Activated CD8-positive, alpha-beta memory T cell treated with anti-CD3 and anti-CD28 coated beads, Interleukin-2, amount 50 U/mL, for 24 hours (primary cell): ENCODE measurements at regions not wholly inside any gene's neighbourhood (a gene's known extent, or its start where the extent isn't known, plus 50 kb on each side); places are given as distances from the start of the nearest gene placed in this dataset.

Experiments
- DNase-seq: peaks from one replicate; pipeline ENCODE4 v3.0.0-alpha.2; 2020; ENCODE audit errors: extremely low read depth

DNA sequence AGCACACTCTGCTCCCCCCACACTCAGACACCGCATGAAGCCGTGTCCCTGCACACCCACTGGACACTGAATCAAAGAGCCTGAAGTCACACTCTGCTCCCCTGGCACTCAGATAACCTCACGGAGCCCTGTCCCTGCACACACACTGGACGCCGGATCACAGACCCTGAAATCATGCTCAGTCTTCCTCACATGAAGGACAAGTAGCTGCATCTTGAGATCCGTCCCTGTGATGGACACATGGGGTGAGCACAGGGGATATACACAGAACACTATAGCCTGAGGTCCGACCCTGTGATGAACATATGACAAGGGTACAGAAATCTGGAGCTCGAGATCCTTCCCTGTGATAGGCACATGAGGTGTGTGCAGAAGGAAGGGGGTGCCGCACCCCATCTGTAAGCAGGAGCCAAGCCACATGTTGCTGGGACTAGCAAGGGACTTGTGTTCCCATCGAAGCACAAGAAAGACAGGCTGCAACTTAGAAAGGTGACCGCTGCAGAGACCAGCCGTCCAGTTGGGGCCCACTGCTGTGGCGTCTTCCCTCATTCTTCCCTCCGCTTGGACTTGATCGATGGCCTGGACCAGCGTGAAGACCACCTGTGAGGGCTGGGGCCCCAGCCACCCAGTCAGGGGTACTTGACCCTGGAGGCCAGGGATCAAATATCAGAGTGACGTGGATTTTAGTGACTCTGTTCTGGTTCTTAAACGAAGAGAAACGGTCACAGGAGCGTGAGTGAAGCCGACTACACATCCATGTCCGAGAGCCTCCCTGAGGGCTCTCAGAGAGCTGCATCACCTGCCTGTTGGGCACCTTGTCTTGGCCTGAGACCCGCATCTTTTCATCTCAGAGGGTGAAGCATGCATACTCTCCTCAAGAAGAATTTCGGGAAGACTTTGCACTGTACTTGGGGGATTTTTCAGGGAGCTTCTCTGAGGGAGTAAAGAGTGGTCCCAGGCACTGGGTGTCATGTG lies 391.7 kb upstream of the SALL3 start:
- no peak for DNase-seq

DNA sequence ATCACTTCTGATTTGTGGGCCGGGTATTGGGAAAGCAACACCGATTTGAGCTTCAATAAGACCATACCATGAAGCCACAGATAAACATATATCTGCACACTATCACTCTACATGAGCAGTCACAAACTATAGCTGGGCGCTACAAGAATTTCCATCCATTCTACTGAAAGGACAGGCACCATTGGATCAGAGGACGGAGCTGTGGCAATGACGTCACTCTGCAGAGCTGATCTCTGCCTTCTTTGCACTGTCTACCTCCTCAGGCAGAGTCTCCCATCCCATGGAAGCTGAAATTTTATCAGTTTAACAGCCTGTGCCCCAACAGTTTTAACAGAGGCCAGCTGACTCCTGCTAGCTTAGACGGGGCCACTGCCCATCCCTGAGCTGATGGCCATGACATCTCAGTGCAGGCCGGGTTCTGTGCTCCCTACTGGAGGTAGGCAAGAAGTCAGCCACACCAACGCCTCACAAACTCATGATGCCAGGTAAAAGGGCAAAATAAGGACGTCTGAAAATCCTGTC lies 389.6 kb upstream of the SALL3 start:
- no peak for DNase-seq

DNA sequence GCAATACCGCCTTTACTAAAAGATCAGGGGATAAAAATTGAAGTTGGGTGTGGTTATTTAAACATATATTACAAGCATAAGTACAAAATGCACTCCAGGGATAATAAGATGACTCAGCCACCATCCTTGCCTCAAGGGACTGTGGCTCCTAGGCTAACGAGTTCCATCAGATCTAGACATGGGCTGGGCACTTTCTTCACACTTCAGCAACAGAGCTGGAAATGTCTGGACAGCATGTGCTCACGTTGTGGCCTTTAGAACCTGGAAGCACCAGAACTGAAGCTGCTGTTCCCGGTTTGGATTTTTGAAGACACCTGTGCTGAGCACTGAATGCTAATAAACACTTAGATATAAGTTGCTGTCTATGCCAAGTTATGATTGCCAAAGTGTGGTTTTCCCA lies 384.2 kb upstream of the SALL3 start:
- DNase-seq = no peak

DNA sequence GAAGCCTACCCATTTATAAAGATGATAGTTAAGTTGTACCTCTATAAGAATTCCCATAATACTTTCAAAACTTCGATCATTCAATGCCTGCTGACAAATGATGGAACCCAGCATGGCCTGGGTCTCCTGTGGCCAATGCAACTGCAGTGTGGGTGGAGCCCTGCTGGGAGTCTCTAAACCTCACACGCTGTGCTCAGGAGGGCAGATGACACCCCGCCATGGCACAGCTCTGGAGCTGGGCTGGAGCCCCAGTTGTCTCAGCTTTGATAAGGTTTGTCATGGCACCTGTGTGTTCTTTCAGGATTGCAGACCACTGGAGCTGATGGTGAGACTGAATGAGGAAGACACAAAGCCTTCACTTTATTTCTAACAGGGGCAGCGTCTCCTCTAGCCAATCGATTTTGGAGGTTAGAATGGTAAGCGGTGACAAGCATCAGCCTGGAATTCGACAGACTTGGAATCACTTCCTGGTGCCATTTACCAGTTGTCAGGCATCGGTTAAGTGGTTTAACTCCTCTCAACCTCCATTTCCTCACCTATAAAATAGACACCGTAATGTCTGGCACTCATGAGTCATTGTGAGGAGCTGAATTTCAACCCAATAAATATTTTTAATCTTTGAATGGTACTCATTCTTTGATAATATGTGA lies 383.6 kb upstream of the SALL3 start:
- no peak for DNase-seq

DNA sequence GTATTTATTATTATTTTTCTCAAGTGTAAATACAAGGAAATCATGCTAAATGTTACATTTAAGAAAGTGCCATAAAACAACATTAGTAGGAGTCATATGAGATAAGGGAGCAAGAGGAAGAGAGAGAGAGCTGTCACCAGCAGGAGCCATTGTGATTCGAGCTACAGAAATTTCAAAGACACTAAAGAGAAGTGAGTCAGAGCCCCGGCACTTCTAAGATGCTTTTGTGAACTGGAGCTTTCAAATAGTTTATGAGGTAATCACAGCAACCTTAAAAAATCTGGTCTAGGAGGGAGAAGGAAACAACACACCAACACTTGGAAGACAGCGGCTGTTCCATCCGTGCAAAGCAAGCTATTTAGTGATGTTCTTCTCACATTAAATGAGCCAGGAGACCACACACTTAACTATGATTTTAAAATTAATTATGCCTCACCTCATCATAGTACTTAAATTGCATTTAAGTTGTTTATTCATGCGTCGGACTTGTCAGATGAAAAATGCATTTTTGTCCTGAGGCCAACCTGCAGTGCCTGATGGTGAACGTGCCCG lies 382.7 kb upstream of the SALL3 start:
- no peak for DNase-seq

DNA sequence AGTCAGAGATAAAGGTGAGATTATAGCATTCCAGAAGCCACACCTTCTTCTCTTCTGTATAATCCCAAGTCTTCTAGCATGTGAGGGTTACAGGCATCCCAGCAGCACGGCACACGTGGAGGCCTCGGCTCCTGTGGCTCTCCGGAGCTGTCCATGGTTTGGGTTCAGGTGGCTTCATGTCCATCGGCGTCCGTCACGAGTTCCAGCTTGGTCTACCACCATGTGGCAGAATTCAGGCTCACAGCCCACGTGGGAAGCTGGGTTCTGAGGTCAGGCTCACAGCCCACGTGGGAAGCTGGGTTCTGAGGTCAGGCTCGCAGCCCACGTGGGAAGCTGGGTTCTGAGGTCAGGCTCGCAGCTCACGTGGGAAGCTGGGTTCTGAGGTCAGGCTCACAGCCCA lies 378.3 kb upstream of the SALL3 start:
- DNase-seq = no peak

DNA sequence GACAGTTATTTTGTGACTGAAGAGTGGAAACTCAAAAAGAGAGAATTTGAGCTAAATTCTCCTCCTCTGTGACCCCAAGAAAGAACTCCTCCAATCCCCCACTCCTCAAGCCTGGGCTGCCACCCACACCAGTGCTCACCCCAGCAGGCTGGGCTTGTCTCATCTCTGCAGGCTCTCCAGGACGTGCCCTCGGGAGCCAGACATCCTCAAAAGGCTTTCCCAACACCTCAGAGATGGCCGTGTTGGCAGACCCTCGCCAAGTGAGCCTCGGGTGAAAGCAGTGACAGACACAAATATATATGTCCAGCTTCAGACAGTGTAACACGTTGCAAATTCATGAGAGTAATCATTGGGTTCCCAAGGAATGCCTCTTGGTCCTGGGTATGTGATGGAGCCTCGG lies 377.7 kb upstream of the SALL3 start:
- DNase-seq = no peak

DNA sequence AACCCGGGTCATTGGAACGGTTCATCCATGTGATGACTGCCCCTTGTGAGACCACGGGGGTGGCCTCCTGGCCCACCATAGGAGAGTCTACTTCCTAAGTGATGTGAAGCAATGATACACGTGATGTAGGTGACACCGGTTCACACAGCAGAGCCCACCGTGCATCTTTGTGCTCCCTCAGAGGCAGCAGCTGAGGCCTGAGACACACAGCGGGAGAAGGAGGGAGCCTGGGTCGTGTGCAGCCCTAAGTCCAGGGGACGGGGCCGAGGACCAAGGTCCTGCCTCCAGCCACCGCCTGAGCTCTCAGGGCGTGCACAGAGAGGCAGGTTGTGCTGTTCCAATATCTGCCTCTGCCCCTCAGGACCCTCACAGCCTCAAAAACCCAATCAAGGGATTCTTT lies 377.2 kb upstream of the SALL3 start:
- no peak for DNase-seq

DNA sequence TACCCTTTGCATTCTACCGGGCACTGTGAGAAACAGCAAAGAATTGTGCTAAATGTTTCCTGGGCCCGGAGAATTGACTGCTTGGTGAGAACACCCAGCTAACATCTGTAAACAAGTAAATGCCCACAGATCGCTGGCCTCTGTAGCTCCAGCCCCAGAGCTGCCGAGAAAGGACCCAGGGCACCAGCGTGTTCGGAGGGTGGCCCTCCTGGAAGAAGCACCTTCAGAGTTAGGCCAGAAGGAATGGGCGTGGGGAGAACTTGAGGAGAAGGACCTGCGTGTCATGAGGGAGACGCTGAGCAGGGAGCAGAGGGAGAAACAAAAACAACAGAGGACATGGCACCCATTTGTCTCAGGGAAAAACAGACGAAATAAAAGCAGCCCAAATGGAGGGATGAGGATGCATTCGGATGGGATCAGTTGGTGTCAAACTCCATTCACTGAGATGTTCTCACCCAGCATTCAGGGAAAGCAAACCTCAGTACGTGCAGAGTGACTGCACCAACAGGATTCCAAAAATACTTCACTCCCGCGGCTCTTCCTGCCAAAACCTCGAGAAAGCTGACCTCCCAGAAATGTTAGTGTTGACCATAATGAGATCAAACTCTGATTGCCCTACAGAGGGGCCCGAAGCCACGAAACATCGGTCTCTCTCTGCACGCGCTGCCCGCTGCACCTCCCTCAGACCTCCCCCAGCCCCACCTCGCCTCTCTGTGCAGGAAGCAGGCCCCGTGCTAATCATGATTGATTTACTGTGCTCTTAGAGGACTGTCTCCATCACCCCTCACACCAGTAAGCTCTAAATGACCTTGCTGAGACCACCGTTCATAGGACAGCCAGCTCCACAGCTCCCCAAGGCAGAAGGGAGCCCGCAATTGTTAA lies 376.3 kb upstream of the SALL3 start:
- DNase-seq = no peak

DNA sequence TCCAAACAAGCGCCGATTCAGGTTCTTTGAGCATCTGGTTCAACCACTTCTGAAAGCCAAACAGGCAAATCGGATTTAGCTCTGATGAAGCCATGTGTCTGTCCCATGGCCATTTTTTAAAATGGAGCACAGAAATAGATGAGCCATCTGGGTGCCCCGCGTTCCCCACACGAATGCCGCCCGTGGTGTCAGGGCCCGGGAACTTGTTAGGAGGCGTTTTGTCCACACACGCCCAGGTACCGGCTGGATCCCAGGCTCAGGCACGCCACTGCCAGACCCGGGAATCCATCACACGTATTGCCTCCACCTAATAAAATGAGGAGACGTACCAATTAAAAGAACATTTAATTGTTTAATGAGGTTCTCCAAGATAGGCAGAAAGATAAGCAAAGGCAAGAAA lies 374.4 kb upstream of the SALL3 start:
- DNase-seq = no peak

DNA sequence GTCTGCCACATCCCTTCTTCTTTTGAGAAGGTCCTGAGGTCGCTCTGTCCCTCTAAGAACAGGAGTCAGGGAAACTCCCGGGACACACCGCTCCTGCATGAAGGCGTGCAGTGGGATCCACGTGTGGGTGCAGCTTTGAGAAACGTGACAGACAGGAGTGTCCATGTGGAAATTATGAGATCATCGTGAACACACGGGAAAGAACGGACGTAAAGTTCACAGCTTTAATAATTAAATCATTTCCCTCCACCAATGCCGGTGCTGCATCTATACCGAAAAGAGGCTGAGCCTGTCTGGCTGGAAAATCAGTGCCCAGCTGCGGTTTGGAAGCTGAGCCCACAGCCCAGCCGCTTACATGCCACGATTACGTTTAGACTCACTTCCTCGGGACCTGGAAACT lies 372.4 kb upstream of the SALL3 start:
- no peak for DNase-seq

DNA sequence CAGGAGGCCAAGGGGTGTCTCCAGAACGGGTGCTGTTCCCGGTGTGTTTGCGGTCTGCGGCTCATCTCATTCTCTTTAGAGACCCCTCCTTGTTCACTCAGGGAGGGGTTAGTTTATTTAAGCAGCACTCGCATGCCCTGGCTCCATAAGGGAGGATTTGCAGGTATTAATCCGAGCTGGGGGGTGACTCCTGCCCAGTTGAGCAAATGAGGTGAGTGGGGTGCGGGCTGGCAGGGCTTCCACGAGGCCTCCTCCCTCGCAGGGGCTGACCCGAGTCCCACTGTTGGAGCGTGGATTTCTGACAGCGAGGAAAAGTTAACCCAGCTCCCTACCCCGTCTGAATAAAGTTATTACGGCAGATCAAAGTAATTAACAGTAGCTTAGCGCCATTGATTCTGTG lies 371.8 kb upstream of the SALL3 start:
- DNase-seq = no peak

DNA sequence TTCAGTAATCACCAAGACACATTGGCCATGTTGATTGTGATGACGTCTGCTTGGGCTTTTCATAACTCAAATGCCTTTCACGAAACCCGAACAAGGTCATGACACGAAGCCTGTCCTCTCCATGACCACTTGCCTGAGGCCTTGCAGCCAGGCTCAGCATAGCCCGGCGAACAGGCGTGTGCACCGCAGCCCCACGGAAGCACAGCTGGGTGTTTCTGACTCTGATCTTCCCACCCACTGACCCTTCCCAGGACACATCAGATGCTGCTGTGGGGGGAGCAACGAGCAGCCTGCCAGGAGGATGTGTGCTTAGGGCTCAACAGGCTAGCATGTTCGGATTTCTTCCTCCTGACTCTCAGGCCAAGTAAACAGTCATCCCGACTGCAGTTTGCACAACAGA lies 369.4 kb upstream of the SALL3 start:
- DNase-seq = no peak

DNA sequence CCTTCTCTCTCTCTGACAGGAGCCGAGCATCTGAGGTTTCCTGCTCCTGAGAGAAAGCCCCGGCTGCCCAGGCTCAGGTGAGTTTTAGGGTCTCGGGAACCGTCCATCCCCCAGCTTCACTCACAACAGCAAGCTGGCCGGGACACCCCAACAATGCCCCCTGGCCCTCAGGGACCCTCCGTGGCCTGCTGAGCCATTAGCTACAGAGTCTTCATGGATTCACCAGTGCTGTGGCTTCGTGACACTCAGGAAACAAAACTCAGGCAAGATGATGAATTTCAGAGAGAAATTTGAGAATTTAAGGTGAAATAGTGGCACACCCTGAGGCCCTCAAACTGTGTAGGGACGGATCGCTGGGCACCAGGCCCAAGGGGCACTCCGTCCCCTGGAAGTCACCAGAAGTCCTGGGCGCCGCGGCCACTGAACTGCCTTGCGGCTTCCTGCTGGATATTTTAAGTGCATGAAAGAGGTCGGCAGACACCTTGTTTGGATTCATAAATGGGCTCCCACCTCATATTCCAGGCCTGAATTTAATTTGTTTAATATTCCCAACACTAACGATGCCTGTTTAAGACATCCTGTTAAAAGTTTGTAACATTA lies 368.3 kb upstream of the SALL3 start:
- no peak for DNase-seq

DNA sequence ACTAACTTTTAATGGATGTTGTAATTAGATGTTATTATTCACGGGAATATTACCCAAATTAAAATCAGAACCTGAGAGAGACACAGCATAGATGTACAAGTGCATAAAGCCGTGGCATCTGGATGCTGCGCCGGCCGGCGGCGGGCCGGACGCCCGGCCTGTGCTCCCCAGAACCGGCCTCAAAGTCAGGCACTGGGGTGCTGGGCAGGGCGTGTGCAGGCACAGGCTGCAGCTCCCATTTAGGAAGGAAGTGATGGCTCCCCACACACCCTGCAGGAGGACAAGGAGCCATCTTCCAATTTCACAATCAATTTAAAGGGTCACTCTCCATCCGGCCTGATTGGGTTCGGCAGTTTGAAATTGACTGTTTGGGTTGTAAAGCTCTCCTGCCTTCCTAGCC lies 367.7 kb upstream of the SALL3 start:
- DNase-seq = no peak

DNA sequence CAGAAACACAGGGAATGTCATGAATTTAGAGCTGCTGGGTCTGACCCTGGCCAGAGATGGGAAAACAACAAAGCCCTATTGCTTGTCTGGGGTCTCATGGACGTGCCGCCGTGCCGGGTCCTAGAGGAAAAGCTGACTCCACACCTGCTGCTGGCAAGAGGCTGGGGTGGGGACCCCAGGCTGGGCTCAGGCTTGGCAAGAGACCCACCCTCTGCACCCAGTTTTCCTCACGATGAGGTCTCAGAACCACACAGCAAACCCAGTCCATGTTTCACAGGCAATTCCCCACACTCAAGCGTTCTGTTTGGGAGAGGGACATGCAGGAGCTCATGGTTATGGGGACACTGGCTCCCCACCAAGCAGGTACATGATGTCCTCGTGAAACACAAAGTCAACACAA lies 367.3 kb upstream of the SALL3 start:
- no peak for DNase-seq

DNA sequence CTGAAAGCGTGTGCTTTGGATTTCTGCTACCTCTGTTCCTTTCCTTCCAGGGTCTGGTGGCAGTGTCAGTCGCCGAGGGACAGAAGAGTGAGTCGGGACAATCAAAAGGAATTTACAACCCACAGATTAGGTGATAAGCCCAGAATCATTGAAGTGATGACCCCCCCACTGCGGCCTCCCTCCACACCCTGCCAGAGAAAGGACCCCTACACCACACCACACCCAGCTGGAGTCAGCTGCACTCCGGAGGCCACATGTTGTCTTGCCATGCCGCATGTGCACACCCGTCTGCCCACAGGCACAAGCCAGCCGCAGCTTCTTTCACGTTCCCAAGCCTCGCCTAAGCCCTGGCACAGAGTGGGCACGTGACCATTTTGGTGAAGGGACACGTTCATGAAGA lies 366.8 kb upstream of the SALL3 start:
- DNase-seq = no peak

DNA sequence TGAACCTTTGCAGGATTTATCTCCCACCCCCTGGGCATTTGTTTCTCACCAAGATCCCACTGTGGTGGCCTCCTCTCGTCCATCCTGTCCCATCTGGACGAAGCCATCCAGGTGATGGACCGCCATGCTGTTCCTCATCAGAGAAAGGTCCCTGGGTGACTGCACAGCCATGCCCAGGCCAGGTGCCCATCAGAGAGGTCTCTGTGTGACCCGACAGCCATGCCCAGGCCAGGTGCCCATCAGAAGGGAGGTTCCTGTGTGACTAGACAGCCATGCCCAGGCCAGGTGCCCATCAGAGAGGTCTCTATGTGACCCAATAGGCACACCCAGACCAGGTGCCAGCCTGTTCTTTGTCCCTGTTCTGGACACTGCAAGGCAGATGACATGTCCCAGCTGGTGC lies 360.9 kb upstream of the SALL3 start:
- DNase-seq = no peak

DNA sequence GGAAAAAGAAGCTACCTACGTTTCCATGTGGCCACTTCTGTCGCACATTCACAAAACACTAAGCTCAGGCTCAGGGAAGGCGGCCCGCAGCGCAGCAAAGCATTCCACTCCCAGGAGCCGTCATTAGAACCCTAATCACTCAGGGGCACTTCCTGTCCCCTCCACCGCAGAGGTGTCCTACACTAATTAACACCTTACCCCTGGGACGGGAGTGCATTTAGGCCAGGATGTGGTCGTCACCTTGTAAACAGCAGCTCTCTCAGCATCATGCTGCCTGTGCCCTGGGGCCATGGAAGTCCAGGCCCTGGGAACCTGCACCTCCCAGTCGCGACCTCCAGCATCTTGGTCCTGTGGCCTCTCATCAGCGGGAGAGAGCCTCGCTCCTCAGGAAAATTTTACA lies 359.8 kb upstream of the SALL3 start:
- DNase-seq = no peak

DNA sequence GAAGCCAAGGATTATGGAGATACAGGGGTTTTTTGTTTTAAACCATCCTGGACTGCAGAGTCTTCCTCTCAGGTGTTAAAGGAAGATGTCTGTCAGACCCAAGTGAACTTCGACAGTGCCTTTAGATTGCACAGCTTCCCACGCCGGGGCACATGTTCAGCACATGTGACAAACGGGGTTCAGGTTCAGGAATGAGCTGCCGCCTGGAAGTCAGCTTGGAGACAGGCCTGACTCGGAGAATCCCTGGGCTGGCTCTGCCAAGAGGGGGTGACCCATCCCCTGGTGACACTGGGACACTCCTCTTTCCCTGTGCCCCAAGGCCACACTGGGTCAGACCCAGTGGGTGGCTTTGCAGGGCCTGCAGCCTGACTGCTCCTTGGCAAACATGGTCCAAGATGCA lies 359.3 kb upstream of the SALL3 start:
- no peak for DNase-seq

DNA sequence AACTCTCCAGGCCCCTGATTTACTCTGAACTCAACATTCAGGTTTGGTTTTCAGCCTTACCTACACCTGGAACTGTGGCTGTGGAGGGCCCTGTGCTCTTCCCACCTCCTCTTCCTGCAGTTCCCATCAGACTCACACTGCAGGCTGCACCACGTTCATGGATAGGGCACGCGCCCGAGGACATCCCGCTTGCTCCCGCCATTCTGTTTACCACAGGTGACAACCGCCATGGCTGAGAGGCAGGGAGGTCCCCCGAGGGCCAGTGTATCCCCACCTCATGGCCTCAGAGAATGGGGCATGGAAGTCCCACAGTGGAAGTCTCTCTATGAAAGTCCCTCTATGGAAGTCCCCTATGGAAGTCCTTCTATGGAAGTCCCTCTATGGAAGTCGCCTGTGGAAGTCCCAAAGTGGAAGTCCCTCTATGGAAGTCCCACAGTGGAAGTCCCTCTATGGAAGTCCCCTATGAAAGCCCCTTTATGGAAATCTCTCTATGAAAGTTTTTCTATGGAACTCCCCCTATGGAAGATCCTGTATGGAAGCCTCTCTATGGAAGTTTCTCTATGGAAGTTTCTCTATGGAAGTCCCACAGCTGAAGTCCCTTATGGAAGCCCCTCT lies 358.4 kb upstream of the SALL3 start:
- DNase-seq = no peak
